Activated T-helper 1 cell treated with Interleukin-2 at 50 U/mL for 16 hours (primary cell): ENCODE measurements at regions not wholly inside any gene's neighbourhood (a gene's known extent, or its start where the extent isn't known, plus 50 kb on each side); places are given as distances from the start of the nearest gene placed in this dataset.

Experiments
- DNase-seq: peaks from one replicate; pipeline ENCODE4 v3.0.0-alpha.2; 2020; ENCODE audit warnings: low read depth

- no peak for DNase-seq
Observed at GRCh38 chr1:169053196-169053595, 53.3 kb upstream of the ATP1B1 start.
